ENCODE measurements at regions not wholly inside any gene's neighbourhood (a gene's known extent, or its start where the extent isn't known, plus 50 kb on each side); places are given as distances from the start of the nearest gene placed in this dataset.

DNA sequence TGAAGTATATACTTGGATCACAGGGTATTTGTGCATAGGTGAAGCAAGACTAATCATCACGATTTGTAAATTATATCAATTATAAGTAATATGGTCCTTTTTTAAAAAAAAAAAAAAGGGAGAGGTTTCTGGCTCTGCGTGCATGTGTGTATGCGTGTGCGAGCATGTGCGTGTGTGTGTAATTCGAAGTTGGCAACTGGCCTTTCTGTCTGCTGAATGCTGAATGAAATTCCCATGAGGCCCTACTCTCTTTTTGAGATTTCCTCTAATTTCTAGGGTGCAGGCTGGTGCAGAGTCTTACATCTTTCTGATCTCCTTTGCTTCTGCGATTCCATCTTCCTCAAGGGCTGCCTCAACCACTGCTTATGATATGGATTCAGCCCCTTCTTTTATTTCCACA is 212.2 kb downstream of the URB2 start:
- no peak for DNase-seq (ENCODE audit: low spot score)
- TF ChIP-seq, protein P1, sequence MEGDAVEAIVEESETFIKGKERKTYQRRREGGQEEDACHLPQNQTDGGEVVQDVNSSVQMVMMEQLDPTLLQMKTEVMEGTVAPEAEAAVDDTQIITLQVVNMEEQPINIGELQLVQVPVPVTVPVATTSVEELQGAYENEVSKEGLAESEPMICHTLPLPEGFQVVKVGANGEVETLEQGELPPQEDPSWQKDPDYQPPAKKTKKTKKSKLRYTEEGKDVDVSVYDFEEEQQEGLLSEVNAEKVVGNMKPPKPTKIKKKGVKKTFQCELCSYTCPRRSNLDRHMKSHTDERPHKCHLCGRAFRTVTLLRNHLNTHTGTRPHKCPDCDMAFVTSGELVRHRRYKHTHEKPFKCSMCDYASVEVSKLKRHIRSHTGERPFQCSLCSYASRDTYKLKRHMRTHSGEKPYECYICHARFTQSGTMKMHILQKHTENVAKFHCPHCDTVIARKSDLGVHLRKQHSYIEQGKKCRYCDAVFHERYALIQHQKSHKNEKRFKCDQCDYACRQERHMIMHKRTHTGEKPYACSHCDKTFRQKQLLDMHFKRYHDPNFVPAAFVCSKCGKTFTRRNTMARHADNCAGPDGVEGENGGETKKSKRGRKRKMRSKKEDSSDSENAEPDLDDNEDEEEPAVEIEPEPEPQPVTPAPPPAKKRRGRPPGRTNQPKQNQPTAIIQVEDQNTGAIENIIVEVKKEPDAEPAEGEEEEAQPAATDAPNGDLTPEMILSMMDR (IDR thresholded peaks at IDR 0.05), result no peak
- no peak overlapping the region for H3K4me3 ChIP-seq
- no peaks in the 10 kb centered on the region for H3K9me3 ChIP-seq
- H3K27me3 ChIP-seq, result no peaks in the 10 kb centered on the region
- no peak overlapping the region for H3K27ac ChIP-seq
- H3K4me1 ChIP-seq, result no peaks in the 10 kb centered on the region
- H3K36me3 ChIP-seq, result no peaks in the 10 kb centered on the region

- Histone ChIP-seq H3K36me3 (no peaks in the 10 kb centered on the region), H3K4me1 (peaks cover 0 to 12% of the 10 kb centered on the region in 2 donors), H3K4me3 (no peak overlapping the region), H3K27me3 (no peaks in the 10 kb centered on the region), H3K9me3 (no peaks in the 10 kb centered on the region), H3K27ac (no peak overlapping the region)
- DNase-seq (ENCODE audit: low spot score), result no peak
- TF ChIP-seq, protein P1 (IDR thresholded peaks at IDR 0.05), result no peak
Observed at GRCh38 chr1:229839800-229840199, 213.8 kb downstream of the URB2 start.

DNA sequence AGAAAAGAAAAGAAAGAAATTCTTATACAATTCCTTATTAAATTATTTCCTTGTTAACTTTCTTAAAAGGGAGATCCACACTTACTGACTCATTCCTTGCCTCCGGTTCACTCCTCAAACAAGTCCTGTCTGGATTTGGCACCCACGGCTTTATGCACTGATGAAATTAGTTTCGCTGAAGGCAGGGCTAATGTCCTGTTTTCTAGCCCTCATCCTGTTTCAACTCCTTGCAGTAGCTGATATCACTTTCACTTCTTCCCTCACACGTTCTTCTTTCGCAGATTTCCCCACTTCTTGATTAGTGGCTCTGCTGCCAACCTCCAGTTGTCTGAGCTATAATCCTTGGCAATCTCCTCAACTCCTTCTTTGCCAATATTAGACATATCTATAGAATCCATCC is 215.2 kb downstream of the URB2 start:
- no peak for DNase-seq (ENCODE audit: low spot score)
- Histone ChIP-seq H3K4me1 (peaks cover 0 to 15% of the 10 kb centered on the region in 2 donors), H3K27me3 (no peaks in the 10 kb centered on the region), H3K4me3 (no peak overlapping the region), H3K36me3 (no peaks in the 10 kb centered on the region), H3K27ac (no peak overlapping the region), H3K9me3 (no peaks in the 10 kb centered on the region)
- TF ChIP-seq, protein P1 (IDR thresholded peaks at IDR 0.05), result no peak

DNA sequence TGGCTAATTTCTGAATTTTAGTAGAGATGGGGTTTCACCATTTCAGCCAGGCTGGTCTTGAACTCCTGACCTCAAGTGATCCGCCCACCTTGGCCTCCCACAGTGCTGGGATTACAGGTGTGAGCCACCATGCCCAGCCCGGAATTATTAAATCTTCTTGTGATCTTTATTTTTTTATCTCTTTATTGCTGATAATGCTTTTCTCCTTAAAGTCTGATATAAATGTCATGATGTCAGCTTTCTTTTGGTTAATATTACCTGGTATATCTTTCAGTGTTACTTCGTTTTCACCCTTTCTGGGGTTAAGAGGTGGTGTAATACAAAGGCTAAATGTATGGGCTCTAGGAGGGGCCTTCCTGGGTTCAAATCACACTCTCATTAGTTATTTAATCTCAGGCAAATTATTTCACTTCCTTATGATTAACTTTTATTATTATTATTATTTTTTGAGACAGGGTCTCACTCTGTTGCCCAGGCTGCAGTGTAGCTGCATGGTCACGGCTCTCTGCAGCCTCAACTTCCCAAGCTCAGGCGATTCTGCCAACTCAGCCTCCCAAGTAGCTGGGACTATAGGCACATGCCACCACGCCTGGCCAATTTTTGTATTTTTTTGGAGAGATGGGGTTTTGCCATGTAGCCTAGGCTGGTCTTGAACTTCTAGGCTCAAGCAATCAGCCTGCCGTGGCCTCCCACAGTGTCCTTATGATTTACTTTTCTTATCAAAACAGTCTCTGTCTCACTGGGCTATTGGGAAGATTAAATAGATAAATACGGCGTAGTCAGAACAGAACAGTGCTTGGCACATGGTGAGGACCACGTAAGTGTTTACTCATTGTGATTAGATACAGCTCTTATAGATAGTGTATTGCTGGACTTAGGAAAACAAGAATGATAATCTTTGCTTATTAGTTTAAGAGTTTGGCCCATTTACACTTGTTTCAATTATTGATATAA is 216.5 kb downstream of the URB2 start:
- Histone ChIP-seq H3K27ac (no peak overlapping the region), H3K27me3 (no peaks in the 10 kb centered on the region), H3K4me3 (no peak overlapping the region), H3K36me3 (no peaks in the 10 kb centered on the region), H3K4me1 (peaks cover 0 to 15% of the 10 kb centered on the region in 2 donors), H3K9me3 (no peaks in the 10 kb centered on the region)
- TF ChIP-seq, protein P1 (IDR thresholded peaks at IDR 0.05), result no peak
- no peak for DNase-seq (ENCODE audit: low spot score)

DNA sequence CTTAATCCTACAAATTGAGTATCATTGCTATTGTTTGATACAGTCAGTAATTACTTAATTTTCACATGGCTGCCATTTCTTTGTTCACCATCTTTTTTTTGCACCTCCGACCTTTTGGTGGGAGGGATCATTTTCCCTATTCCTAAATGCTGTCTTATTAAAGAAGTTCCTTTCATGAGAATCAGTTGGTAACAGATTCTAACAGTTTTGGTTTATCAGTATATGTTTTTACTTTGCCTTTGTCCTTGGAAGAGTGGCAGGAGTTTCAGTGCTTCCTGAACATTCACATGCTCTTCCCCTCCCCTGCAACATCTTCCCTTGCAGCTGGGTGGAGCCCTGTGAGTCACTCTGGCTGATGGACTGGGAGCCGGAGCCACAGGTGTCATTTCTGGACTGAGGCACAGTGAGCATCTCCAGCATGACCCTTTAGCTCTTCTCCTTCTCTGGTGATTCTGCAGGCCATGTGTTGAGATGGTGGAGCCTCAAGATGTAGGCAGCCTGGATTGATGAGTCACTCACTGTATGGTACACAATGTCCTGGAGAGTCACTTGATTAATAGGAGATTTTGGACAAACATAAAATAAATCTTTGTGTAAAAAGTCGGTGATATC is 217.7 kb downstream of the URB2 start:
- TF ChIP-seq, protein P1 (IDR thresholded peaks at IDR 0.05), result peak; percentile 23 to 65
- no peak overlapping the region for H3K4me3 ChIP-seq
- peaks cover 0 to 15% of the 10 kb centered on the region in 2 donors for H3K4me1 ChIP-seq
- DNase-seq (ENCODE audit: low spot score), result no peak
- peak overlapping the region in 1 of 2 donors; percentile 33 for H3K27ac ChIP-seq
- H3K27me3 ChIP-seq, result no peaks in the 10 kb centered on the region
- no peaks in the 10 kb centered on the region for H3K36me3 ChIP-seq
- H3K9me3 ChIP-seq, result no peaks in the 10 kb centered on the region

Measured in right atrium auricular region (tissue), 2 donors.